IMR-90 (cell line): ENCODE measurements at regions not wholly inside any gene's neighbourhood (a gene's known extent, or its start where the extent isn't known, plus 50 kb on each side); places are given as distances from the start of the nearest gene placed in this dataset.

Source experiments
- ATAC-seq: fragments of 200-7000 bp; cut with Tn5 transposase; 2 replicates; pipeline ENCODE4 v1.9.1; 2020; ENCODE audit warnings: low read depth, mild to moderate bottlenecking, moderate library complexity
- BruUV-seq: library from RNA; stranded (reverse); fragments of 400-500 nt; replicated peaks from 2 replicates; lab custom pipeline; 2021; lab: Mats Ljungman, UMichigan
- CTCF ChIA-PET: fragments of 300-600 bp; formaldehyde crosslinking; extraction: SDS; loops from one replicate; lab custom pipeline; 2021; ENCODE audit warnings: antibody characterized with exemption; lab: Yijun Ruan, JAX
- POLR2A ChIA-PET: fragments of 300-600 bp; sonication (Branson Sonifier 250); formaldehyde crosslinking; loops from one replicate; lab custom pipeline; 2022; ENCODE audit warnings: antibody characterized with exemption; ENCODE audit not compliant: unreplicated experiment; lab: Charles Lee
- DNase-seq: peaks from one replicate; pipeline ENCODE4 v3.0.0; 2013
- H2AFZ ChIP-seq: replicated peaks from 2 replicates; pipeline ENCODE3; 2013; ENCODE audit warnings: low read length, mild to moderate bottlenecking; ENCODE audit not compliant: poor library complexity
- H2AK5ac ChIP-seq: 2 replicates; pipeline ENCODE4 v1.6.1; 2013; ENCODE audit warnings: low read depth, low read length, inconsistent platforms
- H2AK9ac ChIP-seq: replicated peaks from 2 replicates; pipeline ENCODE3; 2013; ENCODE audit warnings: mild to moderate bottlenecking, low read depth, low read length, moderate library complexity; ENCODE audit not compliant: poor library complexity
- H2BK120ac ChIP-seq: 2 replicates; pipeline ENCODE4 v1.6.1; 2013; ENCODE audit warnings: low read depth, low read length, inconsistent platforms
- H2BK15ac ChIP-seq: 3 replicates; pipeline ENCODE4 v1.6.1; 2013; ENCODE audit warnings: low read depth, low read length, inconsistent platforms
- H2BK20ac ChIP-seq: 2 replicates; pipeline ENCODE4 v1.6.1; 2013; ENCODE audit warnings: low read depth, mild to moderate bottlenecking, inconsistent platforms, low read length, moderate library complexity
- H2BK5ac ChIP-seq: 2 replicates; pipeline ENCODE4 v1.6.1; 2013; ENCODE audit warnings: mild to moderate bottlenecking, low read depth, low read length, inconsistent platforms; ENCODE audit not compliant: poor library complexity, severe bottlenecking
- H3K14ac ChIP-seq: replicated peaks from 2 replicates; pipeline ENCODE4 v1.6.1; 2013; ENCODE audit warnings: low read depth, low read length, inconsistent platforms
- H3K18ac ChIP-seq: 2 replicates; pipeline ENCODE4 v1.6.1; 2013; ENCODE audit warnings: low read depth, low read length, control low read depth
- H3K23ac ChIP-seq: 2 replicates; pipeline ENCODE4 v1.6.1; 2013; ENCODE audit warnings: low read depth, low read length, inconsistent platforms
- H3K27ac ChIP-seq: 2 replicates; pipeline ENCODE4 v1.5.1; 2013; ENCODE audit warnings: mild to moderate bottlenecking, control low read depth, low read length; ENCODE audit not compliant: insufficient read depth
- H3K27me3 ChIP-seq: 2 replicates; pipeline ENCODE4 v1.6.1; 2013; ENCODE audit warnings: low read length; ENCODE audit not compliant: control insufficient read depth, insufficient read depth
- H3K36me3 ChIP-seq: 2 replicates; pipeline ENCODE4 v1.6.1; 2013; ENCODE audit warnings: low read length, mixed read lengths; ENCODE audit not compliant: control insufficient read depth, insufficient read depth
- H3K4ac ChIP-seq: 2 replicates; pipeline ENCODE4 v1.6.1; 2013; ENCODE audit warnings: low read depth, low read length, inconsistent platforms
- H3K4me1 ChIP-seq: 2 replicates; pipeline ENCODE4 v1.6.1; 2013; ENCODE audit warnings: low read length, mixed read lengths; ENCODE audit not compliant: control insufficient read depth, insufficient read depth
- H3K4me2 ChIP-seq: 2 replicates; pipeline ENCODE4 v1.6.1; 2013; ENCODE audit warnings: low read depth, mild to moderate bottlenecking, control low read depth, low read length, moderate library complexity
- H3K4me3 ChIP-seq: 2 replicates; pipeline ENCODE4 v1.5.1; 2013; ENCODE audit warnings: low read depth, mild to moderate bottlenecking, control low read depth, low read length, moderate library complexity; ENCODE audit not compliant: insufficient read depth
- H3K56ac ChIP-seq: 2 replicates; pipeline ENCODE4 v1.6.1; 2013; ENCODE audit warnings: low read length, inconsistent platforms; ENCODE audit not compliant: insufficient read depth; ENCODE audit errors: extremely low read depth
- H3K79me1 ChIP-seq, 2 experiments: 2 replicates each; pipeline ENCODE4 v1.6.1; 2013; ENCODE audit warnings: low read length in 2 of 2, inconsistent platforms in 1 of 2, low read depth in 1 of 2
- H3K9ac ChIP-seq: 2 replicates; pipeline ENCODE4 v1.6.1; 2013; ENCODE audit warnings: low read depth, low read length, control low read depth
- H3K9me1 ChIP-seq: 2 replicates; pipeline ENCODE4 v1.6.1; 2013; ENCODE audit warnings: low read length, inconsistent platforms; ENCODE audit not compliant: insufficient read depth
- H3K9me3 ChIP-seq: 2 replicates; pipeline ENCODE4 v1.6.1; 2013; ENCODE audit warnings: low read length; ENCODE audit not compliant: control insufficient read depth, insufficient read depth
- H4K20me1 ChIP-seq: 2 replicates; pipeline ENCODE4 v1.6.1; 2013; ENCODE audit warnings: low read length, inconsistent platforms; ENCODE audit not compliant: insufficient read depth
- H4K5ac ChIP-seq: 2 replicates; pipeline ENCODE4 v1.6.1; 2013; ENCODE audit warnings: mild to moderate bottlenecking, low read depth, low read length, control low read depth
- H4K8ac ChIP-seq, 2 experiments: 2 replicates each; pipeline ENCODE4 v1.6.1; 2013; ENCODE audit warnings: low read depth in 2 of 2, low read length in 2 of 2, control low read depth in 1 of 2, inconsistent platforms in 1 of 2
- H4K91ac ChIP-seq: 2 replicates; pipeline ENCODE4 v1.6.1; 2013; ENCODE audit warnings: low read depth, low read length, inconsistent platforms; ENCODE audit not compliant: insufficient read depth
- BHLHE40 ChIP-seq: fragments of 150-350 bp; IDR thresholded peaks from 2 replicates; pipeline ENCODE4 v1.6.1; 2016; ENCODE audit warnings: mild to moderate bottlenecking, low read depth, low read length
- CEBPB ChIP-seq: IDR thresholded peaks from 2 replicates; pipeline ENCODE4 v1.6.1; 2012; ENCODE audit warnings: low read depth, low read length, improper control_type of control experiment
- FOS ChIP-seq: fragments of 150-350 bp; IDR thresholded peaks from 2 replicates; pipeline ENCODE4 v1.6.1; 2016; ENCODE audit warnings: low read depth, low read length
- MXI1 ChIP-seq: IDR thresholded peaks from 2 replicates; pipeline ENCODE4 v1.6.1; 2012; ENCODE audit warnings: low read depth, mild to moderate bottlenecking, low read length, moderate library complexity, borderline replicate concordance
- NFE2L2 ChIP-seq: fragments of 150-350 bp; IDR thresholded peaks from 2 replicates; pipeline ENCODE4 v1.6.1; 2016; ENCODE audit warnings: low read depth, mild to moderate bottlenecking, low read length
- RAD21 ChIP-seq: IDR thresholded peaks from 2 replicates; pipeline ENCODE4 v1.6.1; 2012; ENCODE audit warnings: low read length, improper control_type of control experiment
- WGBS, 2 experiments: methylation state at CpG; one replicate each; pipeline versions ENCODE4 v1.1.5 to v1.1.7; 2013; ENCODE audit warnings: missing lambda C conversion rate in 2 of 2; ENCODE audit not compliant: insufficient read length in 1 of 2; ENCODE audit errors: extremely low coverage in 2 of 2; 5-methylcytosine and 5-hydroxymethylcytosine counted together
- dilution Hi-C: fragments of 300-500 bp; cut with HindIII; formaldehyde crosslinking; loops from one replicate; pipeline ENCODE4 v1.14.3; 2018; ENCODE audit warnings: low sequenced_read_pairs; ENCODE audit not compliant: unreplicated experiment
- in situ Hi-C: fragments of 300-500 bp; cut with MboI; formaldehyde crosslinking; loops from 3 replicates; pipeline ENCODE4 v1.14.3; 2019; ENCODE audit warnings: low sequenced_read_pairs, inconsistent platforms, mixed read lengths
- intact Hi-C: fragments of 100-400 bp; cut with micrococcal nuclease; formaldehyde crosslinking; loops from 2 replicates; pipeline ENCODE4 v1.10.0; 2022
- TF ChIP-seq, protein P1 (sequence below): fragments of 150-350 bp; IDR thresholded peaks from 2 replicates; pipeline ENCODE4 v1.6.1; 2016; ENCODE audit warnings: low read depth, mild to moderate bottlenecking, low read length, moderate library complexity, borderline replicate concordance

DNA sequence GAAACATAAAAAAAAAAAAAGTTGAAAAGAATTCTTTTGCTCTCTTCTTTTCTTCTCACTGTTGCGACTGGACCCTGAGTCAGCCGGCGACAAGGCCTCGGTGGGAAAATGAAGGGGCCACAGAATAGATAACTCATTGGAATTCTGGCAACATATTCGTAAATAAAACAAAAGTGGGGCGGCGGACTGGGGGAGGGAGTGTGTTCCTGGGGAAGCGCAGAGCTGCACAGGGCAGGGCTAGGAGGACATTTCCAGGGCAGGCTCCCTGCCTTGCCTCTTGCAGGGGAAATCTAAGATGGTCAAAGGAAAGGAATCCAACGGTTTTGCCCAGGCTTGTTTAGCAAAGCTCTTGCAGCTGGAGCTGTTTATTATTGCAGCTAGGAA is 1042.8 kb upstream of the NR2F2 start:
- ChIA-PET POLR2A (no interaction called here), CTCF (no interaction called here)
- no peaks in the 10 kb centered on the region for H4K20me1 ChIP-seq
- intact Hi-C loops (loop anchor here (1.0 to 10.0 kb wide), 4 partner anchors 260 to 1045 kb away; no protein-coding TSS in a partner anchor), dilution Hi-C loops (no loop called here), in situ Hi-C loops (no loop called here)
- H3K4me3 ChIP-seq, result no peak overlapping the region
- no peak overlapping the region for H3K4me2 ChIP-seq
- peak overlapping the region; percentile 69 for H3K14ac ChIP-seq
- H2AK5ac ChIP-seq, result peak overlapping the region; percentile 68
- H3K79me1 ChIP-seq, result no peaks in the 10 kb centered on the region
- peak overlapping the region; percentile 35; the same call in 1 of the 2 replicates for H3K27ac ChIP-seq
- no peak overlapping the region for H3K9ac ChIP-seq
- no peaks in the 10 kb centered on the region for H3K36me3 ChIP-seq
- H3K56ac ChIP-seq, result no peak overlapping the region
- H3K4me1 ChIP-seq, result peaks cover 15% of the 10 kb centered on the region
- H2AK9ac ChIP-seq, result peak overlapping the region; percentile 58
- H4K5ac ChIP-seq, result peak overlapping the region; percentile 50; the same call in 1 of the 2 replicates
- peak overlapping the region; percentile 81 for H3K4ac ChIP-seq
- peak overlapping the region; percentile 26; the same call in 1 of the 3 replicates for H2BK15ac ChIP-seq
- H2BK120ac ChIP-seq, result peak overlapping the region; percentile 89
- ATAC-seq (peak; percentile 77), DNase-seq (peak; percentile 65)
- H2BK5ac ChIP-seq, result peak overlapping the region; percentile 17
- peak overlapping the region; percentile 10 for H3K18ac ChIP-seq
- peaks cover 2% of the 10 kb centered on the region; the same call in 1 of the 2 replicates for H3K9me1 ChIP-seq
- no peaks in the 10 kb centered on the region for H3K9me3 ChIP-seq
- peak overlapping the region; percentile 48; the same call in 1 of the 2 replicates for H3K23ac ChIP-seq
- H4K8ac ChIP-seq, result peak overlapping the region; percentile 27 to 69
- peak overlapping the region; percentile 82 for H2AFZ ChIP-seq
- H3K27me3 ChIP-seq, result no peaks in the 10 kb centered on the region
- WGBS, 2 experiments, result 21% methylated on average over 4 of the region's 9 CpGs; no CpG with 5 or more reads in 1 of the 2 experiments
- H4K91ac ChIP-seq, result peak overlapping the region; percentile 64
- TF ChIP-seq BHLHE40, result no peak
- no peak for TF ChIP-seq MXI1
- no peak for TF ChIP-seq FOS
- TF ChIP-seq RAD21, result no peak
- TF ChIP-seq CEBPB, result no peak
- no peak for TF ChIP-seq NFE2L2
- TF ChIP-seq, protein P1, sequence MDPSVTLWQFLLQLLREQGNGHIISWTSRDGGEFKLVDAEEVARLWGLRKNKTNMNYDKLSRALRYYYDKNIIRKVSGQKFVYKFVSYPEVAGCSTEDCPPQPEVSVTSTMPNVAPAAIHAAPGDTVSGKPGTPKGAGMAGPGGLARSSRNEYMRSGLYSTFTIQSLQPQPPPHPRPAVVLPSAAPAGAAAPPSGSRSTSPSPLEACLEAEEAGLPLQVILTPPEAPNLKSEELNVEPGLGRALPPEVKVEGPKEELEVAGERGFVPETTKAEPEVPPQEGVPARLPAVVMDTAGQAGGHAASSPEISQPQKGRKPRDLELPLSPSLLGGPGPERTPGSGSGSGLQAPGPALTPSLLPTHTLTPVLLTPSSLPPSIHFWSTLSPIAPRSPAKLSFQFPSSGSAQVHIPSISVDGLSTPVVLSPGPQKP, result no peak
- peak overlapping the region; percentile 85 for H2BK20ac ChIP-seq
- BruUV-seq, result no TSS peak
